Adrenal gland (tissue), 9 donors: ENCODE measurements at regions not wholly inside any gene's neighbourhood (a gene's known extent, or its start where the extent isn't known, plus 50 kb on each side); places are given as distances from the start of the nearest gene placed in this dataset.

Experiments used
- DNase-seq, 7 donors: peaks; one replicate each; pipeline ENCODE4 v3.0.0-alpha.2; 2019 to 2020
- H3K27ac ChIP-seq, 5 donors: fragments of 200-600 bp; sonication (generic) in 4 of 5; 1 replicate in 3 of 5; 2 replicates in 2 of 5; pipeline versions ENCODE4 v1.5.1 to v1.8.0; 2016 to 2020; ENCODE audit warnings: mild to moderate bottlenecking in 1 of 5
- H3K27me3 ChIP-seq: fragments of 200-600 bp; 2 replicates; pipeline ENCODE4 v1.8.0; 2021
- H3K36me3 ChIP-seq, 2 donors: fragments of 200-600 bp; replicated peaks in 1 of 2; 1 replicate in 1 of 2; 2 replicates in 1 of 2; pipeline versions ENCODE4 v1.5.1 to v1.8.0; 2018 to 2022
- H3K4me1 ChIP-seq, 2 donors: fragments of 200-600 bp; replicated peaks in 1 of 2; 1 replicate in 1 of 2; 2 replicates in 1 of 2; pipeline versions ENCODE4 v1.5.1 to v1.8.0; 2018 to 2021
- H3K4me3 ChIP-seq, 4 donors: fragments of 200-600 bp; sonication (generic) in 3 of 4; one replicate each; pipeline ENCODE4 v1.5.1; 2016 to 2018
- H3K9me3 ChIP-seq, 3 donors: fragments of 200-600 bp; sonication (generic) in 1 of 3; replicated peaks in 1 of 3; 1 replicate in 2 of 3; 2 replicates in 1 of 3; pipeline versions ENCODE4 v1.5.1 to v1.8.0; 2016 to 2021
- POLR2A ChIP-seq, 2 donors: fragments of 450-650 bp; IDR thresholded peaks; one replicate each; pipeline ENCODE4 v1.6.1; 2017; ENCODE audit warnings: antibody characterized with exemption in 2 of 2, mild to moderate bottlenecking in 2 of 2, moderate library complexity in 1 of 2
- WGBS, 4 donors: extraction: QIAGEN DNeasy Blood & Tissue Kit in 2 of 4; methylation state at CpG; one replicate each; pipeline versions ENCODE4 v1.1.5 to v1.1.7; 2013 to 2017; 5-methylcytosine and 5-hydroxymethylcytosine counted together
- intact Hi-C, 2 donors: fragments of 100-400 bp; cut with DNase I; formaldehyde crosslinking; loops; one replicate each; pipeline versions ENCODE4 v1.14.1 to v1.15.0; 2022 to 2023
- TF ChIP-seq, protein P1 (sequence below), 6 experiments: fragments of 450-650 bp in 4 of 6; fragments of 200-600 bp in 2 of 6; sonication (generic) in 1 of 6; IDR thresholded peaks; 1 replicate in 5 of 6; 2 replicates in 1 of 6; pipeline versions ENCODE4 v1.5.1 to v1.8.0; 2016 to 2021; ENCODE audit warnings: antibody characterized with exemption in 6 of 6, mild to moderate bottlenecking in 2 of 6, moderate library complexity in 1 of 6
- donor health status: healthy with polysubstance abuse.
- donor health status: Bipolar disorder and iron deficiency.
- donor health status: DM: yes; HTN: yes; CAD: no.
- donor health status: DM: no; HTN: no; CAD: no.
- donor health status: DM: no; HTN: no; CAD: no.

DNA sequence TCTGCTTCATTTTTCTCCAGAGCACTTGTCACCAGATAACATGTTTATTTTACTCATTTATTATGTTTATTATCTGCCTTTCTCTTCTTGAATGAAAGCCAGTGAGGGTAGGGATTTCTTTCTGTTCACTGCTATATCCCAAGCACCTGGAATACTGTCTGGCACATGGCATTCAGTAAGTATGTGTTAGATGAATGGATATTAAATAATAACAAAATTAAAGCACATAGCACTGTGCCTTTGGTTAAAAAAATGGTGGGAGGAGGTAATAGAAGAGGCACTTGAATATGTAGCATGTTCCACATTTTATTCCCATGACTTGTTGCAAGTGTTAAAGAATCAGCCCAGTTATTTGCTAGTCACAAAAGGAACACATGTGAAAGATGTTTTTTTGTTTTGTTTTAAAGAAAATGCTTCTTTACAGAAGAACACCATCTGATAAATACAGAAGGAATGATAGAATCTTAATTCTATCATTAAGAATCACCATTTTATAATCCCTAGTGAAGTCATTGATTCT lies 151.0 kb downstream of the DLEU7 start:
- Histone ChIP-seq H3K9me3 (no peaks in the 10 kb centered on the region), H3K4me1 (peaks cover 16 to 31% of the 10 kb centered on the region in 2 donors), H3K27ac (peak overlapping the region in 1 of 5 donors; percentile 65), H3K27me3 (no peaks in the 10 kb centered on the region), H3K36me3 (no peaks in the 10 kb centered on the region), H3K4me3 (no peak overlapping the region)
- TF ChIP-seq POLR2A (IDR thresholded peaks at IDR 0.05) = no peak
- TF ChIP-seq, protein P1, sequence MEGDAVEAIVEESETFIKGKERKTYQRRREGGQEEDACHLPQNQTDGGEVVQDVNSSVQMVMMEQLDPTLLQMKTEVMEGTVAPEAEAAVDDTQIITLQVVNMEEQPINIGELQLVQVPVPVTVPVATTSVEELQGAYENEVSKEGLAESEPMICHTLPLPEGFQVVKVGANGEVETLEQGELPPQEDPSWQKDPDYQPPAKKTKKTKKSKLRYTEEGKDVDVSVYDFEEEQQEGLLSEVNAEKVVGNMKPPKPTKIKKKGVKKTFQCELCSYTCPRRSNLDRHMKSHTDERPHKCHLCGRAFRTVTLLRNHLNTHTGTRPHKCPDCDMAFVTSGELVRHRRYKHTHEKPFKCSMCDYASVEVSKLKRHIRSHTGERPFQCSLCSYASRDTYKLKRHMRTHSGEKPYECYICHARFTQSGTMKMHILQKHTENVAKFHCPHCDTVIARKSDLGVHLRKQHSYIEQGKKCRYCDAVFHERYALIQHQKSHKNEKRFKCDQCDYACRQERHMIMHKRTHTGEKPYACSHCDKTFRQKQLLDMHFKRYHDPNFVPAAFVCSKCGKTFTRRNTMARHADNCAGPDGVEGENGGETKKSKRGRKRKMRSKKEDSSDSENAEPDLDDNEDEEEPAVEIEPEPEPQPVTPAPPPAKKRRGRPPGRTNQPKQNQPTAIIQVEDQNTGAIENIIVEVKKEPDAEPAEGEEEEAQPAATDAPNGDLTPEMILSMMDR (IDR thresholded peaks at IDR 0.05) = no peak
- DNase-seq = no peak
- intact Hi-C loops = no loop called here

DNA sequence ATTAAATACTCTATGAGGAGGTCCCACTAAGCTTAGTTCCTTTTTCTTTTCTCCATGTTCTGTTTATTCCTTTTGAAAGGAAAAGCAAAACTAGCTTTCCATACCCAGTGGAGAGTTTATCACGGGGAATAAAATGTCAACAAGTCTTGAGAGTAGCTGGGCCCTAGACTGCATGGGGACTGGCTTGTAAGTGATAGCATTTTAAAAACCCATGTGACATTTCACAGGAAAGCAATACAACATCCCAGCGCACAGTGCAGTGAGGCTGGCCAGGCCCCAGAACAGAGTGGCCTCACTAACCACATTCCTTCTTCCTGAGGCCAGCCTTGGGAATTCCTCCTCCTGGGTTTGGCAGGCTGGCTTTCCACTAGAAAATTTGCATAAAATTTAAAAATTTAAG lies 149.8 kb downstream of the DLEU7 start:
- no peak overlapping the region for H3K4me3 ChIP-seq
- DNase-seq = peak in 5 of 7 donors; percentile 29 to 69 (median 38)
- no peak for TF ChIP-seq POLR2A (IDR thresholded peaks at IDR 0.05)
- TF ChIP-seq, protein P1 (IDR thresholded peaks at IDR 0.05) = no peak
- intact Hi-C loops = no loop called here
- H3K27ac ChIP-seq = peak overlapping the region in 1 of 5 donors; percentile 5
- 34 to 55% (median 46%) methylated on average over 2 of the region's 2 CpGs for WGBS, 4 donors
- H3K4me1 ChIP-seq = peaks cover 23 to 42% of the 10 kb centered on the region in 2 donors
- no peaks in the 10 kb centered on the region for H3K36me3 ChIP-seq
- no peaks in the 10 kb centered on the region for H3K27me3 ChIP-seq
- H3K9me3 ChIP-seq = no peaks in the 10 kb centered on the region

- 42 to 61% (median 50%) methylated on average over 4 of the region's 4 CpGs for WGBS, 4 donors
- TF ChIP-seq, protein P1 (IDR thresholded peaks at IDR 0.05) = no peak
- TF ChIP-seq POLR2A (IDR thresholded peaks at IDR 0.05) = no peak
- no peak overlapping the region for H3K4me3 ChIP-seq
- H3K36me3 ChIP-seq = no peaks in the 10 kb centered on the region
- no peaks in the 10 kb centered on the region for H3K27me3 ChIP-seq
- H3K4me1 ChIP-seq = peaks cover 12 to 26% of the 10 kb centered on the region in 2 donors
- H3K27ac ChIP-seq = no peak overlapping the region
- intact Hi-C loops = no loop called here
- H3K9me3 ChIP-seq = no peaks in the 10 kb centered on the region
- DNase-seq = peak in 2 of 7 donors; percentile 32 to 40
These were observed 145.5 kb downstream of the DLEU7 start for GRCh38 chr13:50697746-50698539.

DNA sequence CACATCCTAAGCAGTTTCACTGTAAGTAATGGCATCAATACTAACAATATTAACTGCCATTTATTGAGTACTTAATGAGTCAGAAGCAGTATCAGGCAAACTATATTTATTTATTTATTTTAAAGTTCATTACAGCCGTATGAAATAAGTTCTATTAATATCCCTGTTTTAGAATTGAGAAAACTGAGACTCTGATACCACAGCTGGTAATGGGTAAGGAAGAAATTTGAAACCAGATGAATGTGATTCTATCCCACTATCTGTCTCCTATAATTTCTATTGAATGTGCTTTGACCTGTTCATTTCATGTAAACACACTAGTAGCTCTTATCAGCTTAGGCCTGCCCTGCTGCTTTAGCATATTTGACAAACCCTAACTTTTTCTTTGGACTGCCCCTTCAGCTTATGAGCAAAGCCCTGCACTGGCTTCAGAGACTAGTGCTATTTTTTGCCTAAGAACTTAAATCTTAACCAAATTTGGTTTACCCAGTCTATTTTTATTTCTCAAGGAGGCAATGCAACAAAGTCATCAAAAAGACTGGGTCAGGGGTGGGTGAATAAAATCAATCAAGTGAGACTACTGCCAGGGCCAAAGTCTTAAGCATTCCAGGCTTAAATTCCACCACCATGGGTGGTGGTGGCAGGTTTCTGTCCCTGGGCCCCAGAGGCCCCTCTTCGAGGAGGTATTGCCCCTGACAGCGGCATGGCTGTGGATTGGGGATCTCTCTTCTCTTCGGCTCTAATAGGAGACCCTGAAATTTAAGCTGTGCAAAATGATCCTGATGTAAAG lies 143.4 kb downstream of the DLEU7 start:
- Histone ChIP-seq H3K36me3 (no peaks in the 10 kb centered on the region), H3K4me1 (peaks cover 12 to 17% of the 10 kb centered on the region in 2 donors), H3K9me3 (no peaks in the 10 kb centered on the region), H3K27ac (no peak overlapping the region), H3K4me3 (no peak overlapping the region), H3K27me3 (no peaks in the 10 kb centered on the region)
- 77 to 84% (median 82%) methylated on average over 4 of the region's 4 CpGs for WGBS, 4 donors
- TF ChIP-seq POLR2A (IDR thresholded peaks at IDR 0.05) = no peak
- TF ChIP-seq, protein P1 (IDR thresholded peaks at IDR 0.05) = no peak
- intact Hi-C loops = no loop called here
- no peak for DNase-seq
